Adrenal gland (tissue), 9 donors: ENCODE measurements at regions not wholly inside any gene's neighbourhood (a gene's known extent, or its start where the extent isn't known, plus 50 kb on each side); places are given as distances from the start of the nearest gene placed in this dataset.

Experiments used
- DNase-seq, 7 donors: peaks; one replicate each; pipeline ENCODE4 v3.0.0-alpha.2; 2019 to 2020
- H3K27ac ChIP-seq, 5 donors: fragments of 200-600 bp; sonication (generic) in 4 of 5; 1 replicate in 3 of 5; 2 replicates in 2 of 5; pipeline versions ENCODE4 v1.5.1 to v1.8.0; 2016 to 2020; ENCODE audit warnings: mild to moderate bottlenecking in 1 of 5
- H3K27me3 ChIP-seq: fragments of 200-600 bp; 2 replicates; pipeline ENCODE4 v1.8.0; 2021
- H3K36me3 ChIP-seq, 2 donors: fragments of 200-600 bp; replicated peaks in 1 of 2; 1 replicate in 1 of 2; 2 replicates in 1 of 2; pipeline versions ENCODE4 v1.5.1 to v1.8.0; 2018 to 2022
- H3K4me1 ChIP-seq, 2 donors: fragments of 200-600 bp; replicated peaks in 1 of 2; 1 replicate in 1 of 2; 2 replicates in 1 of 2; pipeline versions ENCODE4 v1.5.1 to v1.8.0; 2018 to 2021
- H3K4me3 ChIP-seq, 4 donors: fragments of 200-600 bp; sonication (generic) in 3 of 4; one replicate each; pipeline ENCODE4 v1.5.1; 2016 to 2018
- H3K9me3 ChIP-seq, 3 donors: fragments of 200-600 bp; sonication (generic) in 1 of 3; replicated peaks in 1 of 3; 1 replicate in 2 of 3; 2 replicates in 1 of 3; pipeline versions ENCODE4 v1.5.1 to v1.8.0; 2016 to 2021
- CTCF ChIP-seq, 6 experiments: fragments of 450-650 bp in 4 of 6; fragments of 200-600 bp in 2 of 6; sonication (generic) in 1 of 6; IDR thresholded peaks; 1 replicate in 5 of 6; 2 replicates in 1 of 6; pipeline versions ENCODE4 v1.5.1 to v1.8.0; 2016 to 2021; ENCODE audit warnings: antibody characterized with exemption in 6 of 6, mild to moderate bottlenecking in 2 of 6, moderate library complexity in 1 of 6
- POLR2A ChIP-seq, 2 donors: fragments of 450-650 bp; IDR thresholded peaks; one replicate each; pipeline ENCODE4 v1.6.1; 2017; ENCODE audit warnings: antibody characterized with exemption in 2 of 2, mild to moderate bottlenecking in 2 of 2, moderate library complexity in 1 of 2
- WGBS, 4 donors: extraction: QIAGEN DNeasy Blood & Tissue Kit in 2 of 4; methylation state at CpG; one replicate each; pipeline versions ENCODE4 v1.1.5 to v1.1.7; 2013 to 2017; 5-methylcytosine and 5-hydroxymethylcytosine counted together
- intact Hi-C, 2 donors: fragments of 100-400 bp; cut with DNase I; formaldehyde crosslinking; loops; one replicate each; pipeline versions ENCODE4 v1.14.1 to v1.15.0; 2022 to 2023
- donor health status: healthy with polysubstance abuse.
- donor health status: Bipolar disorder and iron deficiency.
- donor health status: DM: yes; HTN: yes; CAD: no.
- donor health status: DM: no; HTN: no; CAD: no.
- donor health status: DM: no; HTN: no; CAD: no.

- WGBS, 4 donors = 73 to 87% (median 83%) methylated on average over 9 to 13 of the region's 13 CpGs
- DNase-seq = no peak
- Histone ChIP-seq H3K27me3 (no peaks in the 10 kb centered on the region), H3K4me1 (no peaks in the 10 kb centered on the region), H3K4me3 (no peak overlapping the region), H3K27ac (no peak overlapping the region), H3K9me3 (no peaks in the 10 kb centered on the region), H3K36me3 (no peaks in the 10 kb centered on the region)
- TF ChIP-seq POLR2A (IDR thresholded peaks at IDR 0.05) (no peak), CTCF (IDR thresholded peaks at IDR 0.05) (no peak)
- intact Hi-C loops = no loop called here
Measured at GRCh38 chr2:766255-766654, 89.0 kb upstream of the TMEM18 start.

- H3K9me3 ChIP-seq = no peaks in the 10 kb centered on the region
- no peak for DNase-seq
- H3K4me3 ChIP-seq = no peak overlapping the region
- H3K27me3 ChIP-seq = no peaks in the 10 kb centered on the region
- H3K27ac ChIP-seq = no peak overlapping the region
- H3K4me1 ChIP-seq = no peaks in the 10 kb centered on the region
- WGBS, 4 donors = 93 to 98% (median 96%) methylated on average over 6 of the region's 6 CpGs
- no peaks in the 10 kb centered on the region for H3K36me3 ChIP-seq
- no peak for TF ChIP-seq POLR2A (IDR thresholded peaks at IDR 0.05)
- TF ChIP-seq CTCF (IDR thresholded peaks at IDR 0.05) = no peak
- intact Hi-C loops = no loop called here
Measured at GRCh38 chr2:765369-765768, 88.2 kb upstream of the TMEM18 start.

GRCh38 chr2:763766-764525 lies 86.7 kb upstream of the TMEM18 start:
- no peak overlapping the region for H3K27ac ChIP-seq
- WGBS, 4 donors = 75 to 87% (median 83%) methylated on average over 13 to 16 of the region's 16 CpGs

GRCh38 chr2:762646-763045 lies 85.4 kb upstream of the TMEM18 start:
- intact Hi-C loops = no loop called here
- H3K27me3 ChIP-seq = no peaks in the 10 kb centered on the region
- 73 to 85% (median 81%) methylated on average over 4 of the region's 4 CpGs for WGBS, 4 donors
- H3K27ac ChIP-seq = no peak overlapping the region
- H3K9me3 ChIP-seq = no peaks in the 10 kb centered on the region
- TF ChIP-seq POLR2A (IDR thresholded peaks at IDR 0.05) (no peak), CTCF (IDR thresholded peaks at IDR 0.05) (no peak)
- H3K4me1 ChIP-seq = no peaks in the 10 kb centered on the region
- H3K4me3 ChIP-seq = no peak overlapping the region
- no peaks in the 10 kb centered on the region for H3K36me3 ChIP-seq
- no peak for DNase-seq

More at GRCh38 chr2:763766-764525, 86.7 kb upstream of the TMEM18 start:
- no peak overlapping the region for H3K4me3 ChIP-seq
- no peaks in the 10 kb centered on the region for H3K4me1 ChIP-seq
- no peak for TF ChIP-seq POLR2A (IDR thresholded peaks at IDR 0.05)
- TF ChIP-seq CTCF (IDR thresholded peaks at IDR 0.05) = no peak
- intact Hi-C loops = no loop called here
- no peaks in the 10 kb centered on the region for H3K36me3 ChIP-seq
- no peaks in the 10 kb centered on the region for H3K9me3 ChIP-seq
- DNase-seq = no peak
- H3K27me3 ChIP-seq = no peaks in the 10 kb centered on the region
